K562 (cell line): ENCODE measurements at regions not wholly inside any gene's neighbourhood (a gene's known extent, or its start where the extent isn't known, plus 50 kb on each side); places are given as distances from the start of the nearest gene placed in this dataset.
A peak's percentile ranks its signal among the peaks of the same experiment; 100 is the strongest.

Source experiments
- DPF2 ChIP-seq: fragments of 450-650 bp; IDR thresholded peaks from 2 replicates; pipeline ENCODE4 v1.6.1; 2016
- ETV6 ChIP-seq, 3 experiments: fragments of 150-350 bp in 1 of 3; sonication (generic) in 1 of 3; formaldehyde crosslinking in 1 of 3; IDR thresholded peaks; 2 replicates each; pipeline versions ENCODE4 v1.6.1 to v1.8.0; 2014 to 2022; ENCODE audit warnings: borderline replicate concordance in 2 of 3, low read depth in 2 of 3, antibody characterized with exemption in 1 of 3, low read length in 1 of 3, mild to moderate bottlenecking in 1 of 3, missing genetic modification reagents in 1 of 3
- GABPB1 ChIP-seq: sonication (generic); formaldehyde crosslinking; IDR thresholded peaks from 2 replicates; pipeline ENCODE4 v1.8.0; 2022; ENCODE audit warnings: mild to moderate bottlenecking, missing genetic modification reagents
- HDAC2 ChIP-seq: fragments of 450-650 bp; IDR thresholded peaks from 2 replicates; pipeline ENCODE4 v1.6.1; 2016; ENCODE audit warnings: mild to moderate bottlenecking
- KHSRP ChIP-seq: fragments of 450-650 bp; IDR thresholded peaks from 2 replicates; pipeline ENCODE4 v1.6.1; 2017
- MCM2 ChIP-seq: fragments of 450-650 bp; IDR thresholded peaks from 2 replicates; pipeline ENCODE4 v1.6.1; 2017; ENCODE audit warnings: low read depth, mild to moderate bottlenecking
- MED1 ChIP-seq: sonication (generic); formaldehyde crosslinking; IDR thresholded peaks from 2 replicates; pipeline ENCODE4 v1.8.1; 2023; ENCODE audit warnings: missing genetic modification reagents, borderline replicate concordance
- NR1H2 ChIP-seq: sonication (generic); formaldehyde crosslinking; IDR thresholded peaks from 2 replicates; pipeline ENCODE4 v1.4.0; 2020; ENCODE audit warnings: mild to moderate bottlenecking, missing genetic modification reagents
- SMARCA4 ChIP-seq: fragments of 450-650 bp; IDR thresholded peaks from 2 replicates; pipeline ENCODE4 v1.6.1; 2016
- THRB ChIP-seq: fragments of 450-650 bp; formaldehyde crosslinking; conservative IDR thresholded peaks from 2 replicates; pipeline ENCODE4 v1.4.0; 2022; ENCODE audit warnings: mild to moderate bottlenecking, missing genetic modification characterization
- ZHX1 ChIP-seq: fragments of 150-350 bp; conservative IDR thresholded peaks from 2 replicates; pipeline ENCODE4 v1.6.1; 2014; ENCODE audit warnings: low read length
- ZNF384 ChIP-seq: IDR thresholded peaks from 2 replicates; pipeline ENCODE4 v1.6.1; 2012; ENCODE audit warnings: low read depth, low read length, improper control_type of control experiment
- ZNF586 ChIP-seq: fragments of 450-650 bp; formaldehyde crosslinking; conservative IDR thresholded peaks from 2 replicates; pipeline ENCODE4 v1.4.0; 2020; ENCODE audit warnings: mild to moderate bottlenecking, moderate library complexity
- ZNF778 ChIP-seq: fragments of 450-650 bp; formaldehyde crosslinking; IDR thresholded peaks from 2 replicates; pipeline ENCODE4 v1.4.0; 2020; ENCODE audit warnings: mild to moderate bottlenecking, moderate library complexity
- TF ChIP-seq, protein P1 (sequence below): fragments of 450-650 bp; IDR thresholded peaks from 2 replicates; pipeline ENCODE4 v1.6.1; 2016; ENCODE audit warnings: mild to moderate bottlenecking, moderate library complexity

DNA sequence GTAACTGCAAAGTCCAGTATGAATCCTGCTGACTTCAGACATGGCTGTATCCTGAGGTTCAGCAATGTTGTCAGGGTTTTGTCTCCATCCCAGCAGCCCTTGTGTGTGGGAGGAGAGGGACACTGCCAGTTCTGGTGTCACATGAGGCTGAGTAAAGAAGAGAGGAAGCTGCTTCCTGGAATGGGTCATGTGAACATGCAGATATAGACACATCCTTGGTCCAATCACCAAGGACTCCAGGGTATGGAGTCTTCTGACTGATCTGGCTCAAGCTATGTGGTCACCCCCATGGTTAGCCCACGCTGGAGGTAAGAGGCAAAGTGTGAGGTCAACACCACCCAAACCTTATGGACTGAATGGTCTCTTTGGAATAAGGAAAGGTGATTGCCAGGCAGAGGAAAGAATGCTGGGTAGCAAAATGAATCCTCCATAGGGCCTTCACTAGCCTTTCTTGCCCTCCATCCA lies 134.4 kb upstream of the SLC1A4 start (continued):
- TF ChIP-seq, protein P1, sequence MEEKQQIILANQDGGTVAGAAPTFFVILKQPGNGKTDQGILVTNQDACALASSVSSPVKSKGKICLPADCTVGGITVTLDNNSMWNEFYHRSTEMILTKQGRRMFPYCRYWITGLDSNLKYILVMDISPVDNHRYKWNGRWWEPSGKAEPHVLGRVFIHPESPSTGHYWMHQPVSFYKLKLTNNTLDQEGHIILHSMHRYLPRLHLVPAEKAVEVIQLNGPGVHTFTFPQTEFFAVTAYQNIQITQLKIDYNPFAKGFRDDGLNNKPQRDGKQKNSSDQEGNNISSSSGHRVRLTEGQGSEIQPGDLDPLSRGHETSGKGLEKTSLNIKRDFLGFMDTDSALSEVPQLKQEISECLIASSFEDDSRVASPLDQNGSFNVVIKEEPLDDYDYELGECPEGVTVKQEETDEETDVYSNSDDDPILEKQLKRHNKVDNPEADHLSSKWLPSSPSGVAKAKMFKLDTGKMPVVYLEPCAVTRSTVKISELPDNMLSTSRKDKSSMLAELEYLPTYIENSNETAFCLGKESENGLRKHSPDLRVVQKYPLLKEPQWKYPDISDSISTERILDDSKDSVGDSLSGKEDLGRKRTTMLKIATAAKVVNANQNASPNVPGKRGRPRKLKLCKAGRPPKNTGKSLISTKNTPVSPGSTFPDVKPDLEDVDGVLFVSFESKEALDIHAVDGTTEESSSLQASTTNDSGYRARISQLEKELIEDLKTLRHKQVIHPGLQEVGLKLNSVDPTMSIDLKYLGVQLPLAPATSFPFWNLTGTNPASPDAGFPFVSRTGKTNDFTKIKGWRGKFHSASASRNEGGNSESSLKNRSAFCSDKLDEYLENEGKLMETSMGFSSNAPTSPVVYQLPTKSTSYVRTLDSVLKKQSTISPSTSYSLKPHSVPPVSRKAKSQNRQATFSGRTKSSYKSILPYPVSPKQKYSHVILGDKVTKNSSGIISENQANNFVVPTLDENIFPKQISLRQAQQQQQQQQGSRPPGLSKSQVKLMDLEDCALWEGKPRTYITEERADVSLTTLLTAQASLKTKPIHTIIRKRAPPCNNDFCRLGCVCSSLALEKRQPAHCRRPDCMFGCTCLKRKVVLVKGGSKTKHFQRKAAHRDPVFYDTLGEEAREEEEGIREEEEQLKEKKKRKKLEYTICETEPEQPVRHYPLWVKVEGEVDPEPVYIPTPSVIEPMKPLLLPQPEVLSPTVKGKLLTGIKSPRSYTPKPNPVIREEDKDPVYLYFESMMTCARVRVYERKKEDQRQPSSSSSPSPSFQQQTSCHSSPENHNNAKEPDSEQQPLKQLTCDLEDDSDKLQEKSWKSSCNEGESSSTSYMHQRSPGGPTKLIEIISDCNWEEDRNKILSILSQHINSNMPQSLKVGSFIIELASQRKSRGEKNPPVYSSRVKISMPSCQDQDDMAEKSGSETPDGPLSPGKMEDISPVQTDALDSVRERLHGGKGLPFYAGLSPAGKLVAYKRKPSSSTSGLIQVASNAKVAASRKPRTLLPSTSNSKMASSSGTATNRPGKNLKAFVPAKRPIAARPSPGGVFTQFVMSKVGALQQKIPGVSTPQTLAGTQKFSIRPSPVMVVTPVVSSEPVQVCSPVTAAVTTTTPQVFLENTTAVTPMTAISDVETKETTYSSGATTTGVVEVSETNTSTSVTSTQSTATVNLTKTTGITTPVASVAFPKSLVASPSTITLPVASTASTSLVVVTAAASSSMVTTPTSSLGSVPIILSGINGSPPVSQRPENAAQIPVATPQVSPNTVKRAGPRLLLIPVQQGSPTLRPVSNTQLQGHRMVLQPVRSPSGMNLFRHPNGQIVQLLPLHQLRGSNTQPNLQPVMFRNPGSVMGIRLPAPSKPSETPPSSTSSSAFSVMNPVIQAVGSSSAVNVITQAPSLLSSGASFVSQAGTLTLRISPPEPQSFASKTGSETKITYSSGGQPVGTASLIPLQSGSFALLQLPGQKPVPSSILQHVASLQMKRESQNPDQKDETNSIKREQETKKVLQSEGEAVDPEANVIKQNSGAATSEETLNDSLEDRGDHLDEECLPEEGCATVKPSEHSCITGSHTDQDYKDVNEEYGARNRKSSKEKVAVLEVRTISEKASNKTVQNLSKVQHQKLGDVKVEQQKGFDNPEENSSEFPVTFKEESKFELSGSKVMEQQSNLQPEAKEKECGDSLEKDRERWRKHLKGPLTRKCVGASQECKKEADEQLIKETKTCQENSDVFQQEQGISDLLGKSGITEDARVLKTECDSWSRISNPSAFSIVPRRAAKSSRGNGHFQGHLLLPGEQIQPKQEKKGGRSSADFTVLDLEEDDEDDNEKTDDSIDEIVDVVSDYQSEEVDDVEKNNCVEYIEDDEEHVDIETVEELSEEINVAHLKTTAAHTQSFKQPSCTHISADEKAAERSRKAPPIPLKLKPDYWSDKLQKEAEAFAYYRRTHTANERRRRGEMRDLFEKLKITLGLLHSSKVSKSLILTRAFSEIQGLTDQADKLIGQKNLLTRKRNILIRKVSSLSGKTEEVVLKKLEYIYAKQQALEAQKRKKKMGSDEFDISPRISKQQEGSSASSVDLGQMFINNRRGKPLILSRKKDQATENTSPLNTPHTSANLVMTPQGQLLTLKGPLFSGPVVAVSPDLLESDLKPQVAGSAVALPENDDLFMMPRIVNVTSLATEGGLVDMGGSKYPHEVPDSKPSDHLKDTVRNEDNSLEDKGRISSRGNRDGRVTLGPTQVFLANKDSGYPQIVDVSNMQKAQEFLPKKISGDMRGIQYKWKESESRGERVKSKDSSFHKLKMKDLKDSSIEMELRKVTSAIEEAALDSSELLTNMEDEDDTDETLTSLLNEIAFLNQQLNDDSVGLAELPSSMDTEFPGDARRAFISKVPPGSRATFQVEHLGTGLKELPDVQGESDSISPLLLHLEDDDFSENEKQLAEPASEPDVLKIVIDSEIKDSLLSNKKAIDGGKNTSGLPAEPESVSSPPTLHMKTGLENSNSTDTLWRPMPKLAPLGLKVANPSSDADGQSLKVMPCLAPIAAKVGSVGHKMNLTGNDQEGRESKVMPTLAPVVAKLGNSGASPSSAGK, result peak; percentile 82
- TF ChIP-seq MCM2 (no peak), NR1H2 (CRISPR knock-in tag) (no peak), DPF2 (peak; percentile 47; the same call in 1 of the 2 replicates), HDAC2 (no peak), THRB (CRISPR knock-in tag) (no peak), MED1 (CRISPR knock-in tag) (no peak), KHSRP (no peak), ZHX1 (no peak), ZNF586 (CRISPR knock-in tag) (no peak), SMARCA4 (no peak), GABPB1 (CRISPR knock-in tag) (no peak), ZNF778 (CRISPR knock-in tag) (no peak), ZNF384 (no peak), ETV6 (IDR thresholded peaks at IDR 0.05; ENCODE audit: borderline replicate concordance in 1 of 2, low read depth in 2 of 2, low read length in 1 of 2) (no peak), ETV6 (CRISPR knock-in tag; IDR thresholded peaks at IDR 0.05; ENCODE audit: borderline replicate concordance) (no peak)
